A549 (cell line): ENCODE measurements at regions not wholly inside any gene's neighbourhood (a gene's known extent, or its start where the extent isn't known, plus 50 kb on each side); places are given as distances from the start of the nearest gene placed in this dataset.

Experiments used
- BHLHE40 ChIP-seq: IDR thresholded peaks from 2 replicates; pipeline ENCODE4 v1.6.1; 2012; ENCODE audit warnings: low read depth, low read length, inconsistent platforms
- CHD2 ChIP-seq: fragments of 150-350 bp; IDR thresholded peaks from 2 replicates; pipeline ENCODE4 v1.6.1; 2014; ENCODE audit warnings: low read length; ENCODE audit not compliant: partially characterized antibody
- CHD4 ChIP-seq: fragments of 200-600 bp; sonication (generic); IDR thresholded peaks from 2 replicates; pipeline ENCODE4 v1.6.1; 2016; ENCODE audit warnings: antibody characterized with exemption, mild to moderate bottlenecking, borderline replicate concordance
- CTCF ChIP-seq: fragments of >200 bp; sonication (Bioruptor Twin); formaldehyde crosslinking; IDR thresholded peaks from 3 replicates; pipeline ENCODE4 v1.5.1; 2016
- EP300 ChIP-seq, 2 experiments: fragments of >200 bp; sonication (Bioruptor Twin); formaldehyde crosslinking; IDR thresholded peaks; 2 replicates in 1 of 2; 3 replicates in 1 of 2; pipeline ENCODE4 v1.6.1; 2016 to 2017
- ESRRA ChIP-seq: fragments of 150-350 bp; IDR thresholded peaks from 2 replicates; pipeline ENCODE4 v1.6.1; 2014; ENCODE audit warnings: mild to moderate bottlenecking, low read length, borderline replicate concordance
- JUN ChIP-seq, 2 experiments: fragments of >200 bp; sonication (Bioruptor Twin); formaldehyde crosslinking; IDR thresholded peaks; 2 replicates in 1 of 2; 3 replicates in 1 of 2; pipeline ENCODE4 v1.6.1; 2016 to 2017
- KDM1A ChIP-seq: fragments of 200-600 bp; sonication (generic); IDR thresholded peaks from 2 replicates; pipeline ENCODE4 v1.6.1; 2016; ENCODE audit warnings: low read depth, mild to moderate bottlenecking
- MAZ ChIP-seq: fragments of 150-350 bp; IDR thresholded peaks from 2 replicates; pipeline ENCODE4 v1.6.1; 2014; ENCODE audit warnings: antibody characterized with exemption, low read depth, low read length, borderline replicate concordance
- POLR2A ChIP-seq: IDR thresholded peaks from 2 replicates; pipeline ENCODE4 v1.6.1; 2012; ENCODE audit warnings: mild to moderate bottlenecking, low read length
- RCOR1 ChIP-seq: fragments of 150-350 bp; IDR thresholded peaks from 2 replicates; pipeline ENCODE4 v1.6.1; 2014; ENCODE audit warnings: antibody characterized with exemption, low read length, low read depth
- USF2 ChIP-seq: fragments of 450-650 bp; IDR thresholded peaks from 2 replicates; pipeline ENCODE4 v1.6.1; 2014; ENCODE audit warnings: antibody characterized with exemption

- TF ChIP-seq ESRRA (no peak), USF2 (no peak), CHD2 (no peak), CTCF (no peak), CHD4 (no peak), EP300 (IDR thresholded peaks at IDR 0.05) (no peak), RCOR1 (no peak), JUN (IDR thresholded peaks at IDR 0.05) (no peak), POLR2A (no peak), KDM1A (no peak), BHLHE40 (no peak), MAZ (no peak)
Measured at GRCh38 chr2:188880740-188881139, 93.4 kb upstream of the COL3A1 start.
